ENCODE measurements at regions not wholly inside any gene's neighbourhood (a gene's known extent, or its start where the extent isn't known, plus 50 kb on each side); places are given as distances from the start of the nearest gene placed in this dataset.

DNA sequence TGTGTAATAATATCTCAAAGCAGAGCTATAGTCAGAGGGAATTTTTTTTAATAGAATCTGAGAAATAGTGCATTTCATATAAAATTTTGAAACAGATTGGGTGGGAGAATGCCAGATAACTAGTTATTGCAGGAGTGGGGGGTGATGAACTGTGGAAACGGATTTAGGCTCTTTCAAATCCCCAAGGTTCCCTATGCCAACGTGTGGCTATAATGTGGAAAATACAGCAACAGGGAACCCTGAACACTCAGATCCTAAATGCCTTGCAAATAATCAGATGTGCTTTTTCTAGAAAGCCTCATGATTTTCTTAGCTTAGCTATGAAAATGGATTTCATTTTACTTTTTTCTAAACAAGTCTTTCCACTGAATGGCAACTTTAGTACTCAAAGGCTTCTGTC lies 180.5 kb upstream of the DMAC1 start:
- no peak for DNase-seq

DNA sequence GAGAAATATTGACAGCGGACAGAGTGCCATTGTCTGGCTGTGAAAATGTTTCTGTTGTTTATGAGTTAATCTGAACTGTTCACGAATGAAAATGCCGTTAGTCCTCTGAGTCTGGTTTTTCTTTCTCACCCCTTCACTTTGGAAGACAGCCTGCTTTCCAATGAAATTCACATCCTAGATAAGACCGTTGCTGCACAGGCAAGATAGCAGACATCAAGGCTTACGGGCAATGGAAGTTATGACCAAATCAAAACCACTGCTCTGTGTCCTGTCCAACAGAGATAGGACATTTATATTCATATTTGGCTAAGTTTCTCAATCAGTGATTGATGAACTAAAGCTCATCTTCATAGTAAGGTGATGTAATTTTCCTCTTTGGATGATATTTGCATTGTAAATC lies 180.0 kb upstream of the DMAC1 start:
- no peak for DNase-seq

- no peak for DNase-seq
These were observed 178.0 kb upstream of the DMAC1 start for GRCh38 chr9:7977586-7977985.

DNA sequence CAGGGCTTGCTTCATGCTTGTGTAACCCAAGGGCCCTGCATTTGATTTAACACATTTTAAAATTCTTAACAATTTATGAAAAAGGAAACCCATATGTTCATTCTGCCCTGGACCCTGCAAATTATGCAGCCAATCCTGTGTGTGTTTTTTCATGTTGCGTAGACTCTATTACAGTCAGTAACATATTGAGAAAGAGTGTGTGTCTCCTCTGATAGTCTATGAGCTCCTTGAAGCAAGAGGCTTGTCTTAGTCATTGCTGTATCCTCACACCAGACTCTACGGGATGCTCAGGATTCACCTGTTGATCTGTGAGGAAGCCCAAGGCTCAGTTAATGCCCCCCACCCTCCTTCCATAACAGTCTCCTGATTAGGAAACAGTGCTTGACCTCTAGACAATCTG lies 177.3 kb upstream of the DMAC1 start:
- DNase-seq = no peak

DNA sequence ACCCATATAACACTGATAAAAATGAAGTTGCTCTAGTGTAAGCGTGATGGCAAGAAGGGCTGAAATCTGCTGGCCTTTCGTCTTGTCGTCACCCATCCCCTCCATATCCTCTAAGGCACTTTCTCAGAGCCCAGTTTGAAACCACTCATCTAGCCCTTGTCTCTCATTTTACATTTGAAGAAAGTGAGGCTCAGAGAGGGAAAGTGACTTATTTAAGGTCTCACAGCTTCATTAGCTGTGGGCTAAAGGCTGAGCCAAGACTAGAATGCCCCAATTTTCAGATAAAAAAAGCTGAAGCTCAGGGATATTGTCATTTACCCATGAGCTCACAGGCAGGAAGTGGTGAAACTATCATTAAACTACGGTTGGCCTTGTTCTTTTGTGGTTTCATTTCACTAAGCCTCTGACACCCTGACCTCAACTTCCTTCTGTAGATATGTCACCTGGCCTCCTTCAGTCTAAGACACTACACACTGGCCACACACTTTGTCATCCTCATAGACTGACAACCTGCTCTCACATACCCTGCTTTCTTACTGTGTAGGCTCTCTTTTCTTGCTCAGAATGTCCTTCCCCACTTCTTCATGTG lies 176.7 kb upstream of the DMAC1 start:
- peak; percentile 89 for DNase-seq

DNA sequence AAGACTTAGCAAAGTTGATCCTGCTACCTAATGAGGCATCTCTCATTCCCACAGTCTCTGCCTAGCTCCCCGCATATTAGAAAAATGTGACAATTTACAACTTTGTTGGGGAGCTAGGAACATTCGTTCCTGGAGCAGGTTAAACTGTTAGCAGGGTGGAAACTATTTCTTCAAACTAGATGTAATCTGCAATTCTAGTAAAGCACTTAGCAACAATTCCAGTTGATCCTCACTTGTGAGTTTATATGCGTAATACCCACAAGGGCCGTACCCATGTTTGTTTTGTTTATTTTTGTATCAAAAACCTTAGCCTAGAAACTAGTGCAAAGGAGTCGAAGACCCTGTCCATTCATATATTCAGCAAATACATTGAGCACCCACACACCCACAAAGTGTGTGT lies 175.8 kb upstream of the DMAC1 start:
- no peak for DNase-seq

GRCh38 chr9:7974335-7974960 lies 174.9 kb upstream of the DMAC1 start:
- DNase-seq = peak; percentile 19

- DNase-seq = no peak
These were observed 173.5 kb upstream of the DMAC1 start for GRCh38 chr9:7973123-7973522.

DNA sequence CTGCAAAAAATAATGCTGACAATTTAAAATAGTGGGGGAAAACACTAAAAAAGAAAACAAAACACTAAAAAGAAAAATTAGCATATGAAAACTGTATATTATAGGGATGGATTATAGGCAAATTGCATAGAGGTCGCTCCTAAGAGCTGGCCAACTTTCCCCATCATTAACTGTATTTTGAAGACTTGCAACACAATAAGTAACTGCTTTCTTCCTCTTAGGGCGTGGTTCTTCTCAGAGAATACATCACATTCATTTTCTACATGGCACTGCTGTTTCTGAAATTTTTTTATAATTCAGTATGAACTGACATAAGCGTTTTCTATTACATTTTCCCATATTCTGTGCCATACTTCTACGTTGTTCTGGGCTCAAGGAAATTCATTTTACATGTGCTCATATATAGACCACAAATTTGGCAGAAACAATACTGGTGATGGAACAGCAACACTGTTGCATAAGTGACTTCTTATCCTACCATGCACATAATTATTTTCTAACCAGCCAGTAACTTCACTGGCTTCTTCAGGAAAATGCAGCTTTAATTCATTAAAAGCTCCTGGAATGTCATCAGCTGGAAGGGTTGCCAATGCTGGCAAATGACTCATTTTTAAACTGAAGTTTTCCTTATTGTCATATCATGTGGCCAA lies 171.2 kb upstream of the DMAC1 start:
- DNase-seq = no peak

DNA sequence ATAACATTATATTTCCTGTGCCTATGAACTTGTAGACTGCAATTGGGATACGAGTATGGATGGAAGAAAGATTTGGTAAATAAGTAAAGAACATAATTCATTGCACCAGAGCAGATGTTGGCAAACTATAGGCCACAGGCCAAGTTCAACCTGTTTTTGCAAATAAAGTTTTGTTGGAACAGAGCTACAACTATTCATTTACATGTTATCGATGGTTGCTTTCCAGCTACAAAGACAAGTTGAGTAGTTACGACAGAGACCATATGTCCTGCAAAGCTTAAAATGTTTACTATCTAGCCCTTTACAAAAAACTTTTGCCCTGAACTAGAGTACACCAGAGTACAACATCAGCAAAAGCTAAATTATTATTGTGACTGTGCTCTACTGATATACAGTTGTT lies 169.1 kb upstream of the DMAC1 start:
- no peak for DNase-seq

DNA sequence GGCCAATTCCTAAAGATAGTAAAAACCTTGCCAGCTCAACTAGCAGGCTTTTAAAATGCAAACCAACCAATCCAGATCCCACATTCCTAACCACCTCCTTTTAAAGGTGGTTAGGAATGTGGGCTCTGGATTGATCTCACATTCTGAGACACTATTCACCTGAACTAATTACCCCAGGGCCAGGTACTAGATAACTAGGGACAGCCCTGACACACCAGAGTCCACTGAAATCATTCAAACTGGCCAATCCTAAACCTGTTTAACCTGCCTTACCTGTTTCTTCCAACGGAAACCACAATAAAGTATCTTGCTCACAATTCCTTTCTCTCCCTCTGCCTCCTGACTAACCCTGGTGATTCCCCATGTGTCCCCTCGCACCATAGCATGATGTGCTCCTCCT lies 168.3 kb upstream of the DMAC1 start:
- no peak for DNase-seq

DNA sequence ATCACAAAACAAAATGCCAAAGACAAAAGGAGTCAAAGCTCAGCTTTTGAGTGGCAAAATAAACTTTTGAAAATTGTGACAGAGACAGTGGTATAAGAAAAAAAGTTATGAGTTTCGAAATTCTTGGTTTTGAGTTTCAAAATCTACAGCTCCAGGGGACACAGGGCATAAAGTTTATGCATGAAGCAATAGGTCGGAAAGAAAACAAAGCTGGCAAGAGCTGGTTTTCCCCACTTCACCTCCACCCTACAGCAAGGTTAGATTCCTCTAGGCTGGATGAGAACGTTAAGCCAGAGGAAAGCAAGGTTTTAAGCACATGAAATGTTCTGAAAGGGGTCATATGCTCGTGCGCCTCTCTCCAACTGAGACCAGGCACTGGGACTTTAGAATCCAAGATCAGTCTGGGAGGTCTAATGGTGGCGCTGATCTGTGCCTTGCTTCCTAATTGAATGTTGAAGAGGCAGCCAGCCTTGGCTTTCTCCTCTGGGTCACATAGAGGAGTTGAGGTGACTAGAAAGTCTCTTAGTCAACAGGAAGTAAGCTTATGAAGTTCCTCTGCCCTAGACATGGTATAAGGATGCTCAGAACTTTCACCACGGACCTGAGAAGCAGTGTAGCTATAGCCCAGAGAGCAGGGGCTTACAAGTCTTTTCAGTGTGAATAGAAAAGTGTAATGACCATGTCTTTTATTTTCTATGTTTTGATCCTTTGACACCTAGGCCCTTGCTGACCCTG lies 167.7 kb upstream of the DMAC1 start:
- DNase-seq = no peak

DNA sequence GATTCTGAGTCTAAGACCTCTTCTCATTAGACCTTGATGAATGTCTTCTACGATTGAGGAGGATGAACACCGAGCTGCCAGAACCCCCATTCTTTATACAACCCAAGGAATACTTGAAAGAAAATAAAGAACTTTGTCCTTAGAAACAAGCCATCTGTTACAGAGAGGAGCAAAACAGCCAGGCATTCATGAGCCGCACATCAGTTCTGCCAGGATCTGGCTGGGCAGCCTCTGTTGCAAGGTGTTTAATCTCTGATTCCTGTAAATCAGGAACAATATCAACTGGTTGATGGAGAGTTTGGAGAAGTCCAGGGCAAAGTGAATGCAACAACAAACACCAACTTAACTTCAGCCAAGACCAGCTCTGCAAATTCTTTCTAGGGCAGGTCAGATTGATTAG lies 165.5 kb upstream of the DMAC1 start:
- DNase-seq = no peak

DNA sequence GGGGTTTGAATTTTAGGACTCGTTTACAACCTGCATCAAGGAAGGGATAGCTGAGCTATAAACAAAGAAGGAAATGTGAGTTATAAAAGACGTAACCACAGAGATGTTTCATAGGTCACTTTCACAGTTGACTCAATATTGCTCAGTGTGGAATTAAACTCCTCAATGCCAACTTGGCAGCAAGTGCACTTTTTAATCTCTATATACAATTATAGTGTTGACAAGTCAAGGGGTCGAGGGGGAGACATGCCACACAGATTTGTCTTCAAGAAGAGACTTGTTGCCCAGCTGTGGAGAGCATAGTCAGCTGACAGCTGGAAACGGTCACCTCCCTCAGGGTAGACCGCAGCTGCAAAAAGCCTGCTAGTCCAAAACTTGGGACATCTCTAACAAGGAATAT lies 163.4 kb upstream of the DMAC1 start:
- DNase-seq = no peak

DNA sequence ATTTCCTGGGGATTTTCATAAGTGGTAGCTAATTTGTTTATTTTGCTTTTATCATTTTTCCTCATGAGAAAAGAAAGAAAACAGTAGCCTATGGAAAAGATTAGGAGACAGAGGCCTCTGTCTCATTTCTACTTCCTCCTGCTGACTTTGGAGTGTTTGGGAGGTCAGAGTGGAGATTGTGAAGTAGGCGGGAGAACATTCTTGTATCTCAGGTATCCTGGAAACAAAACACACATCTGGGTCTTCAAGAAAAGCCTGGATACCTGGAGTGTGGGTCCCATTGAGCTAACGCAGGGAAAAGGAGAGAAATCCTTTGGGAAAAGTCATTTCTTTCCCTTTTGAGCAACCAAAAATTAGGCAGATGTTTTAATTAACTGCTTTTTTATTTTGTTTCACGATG lies 161.5 kb upstream of the DMAC1 start:
- DNase-seq = no peak

GRCh38 chr9:7960320-7961050 lies 160.9 kb upstream of the DMAC1 start:
- DNase-seq = no peak

GRCh38 chr9:7957803-7958202 lies 158.2 kb upstream of the DMAC1 start:
- no peak for DNase-seq

DNA sequence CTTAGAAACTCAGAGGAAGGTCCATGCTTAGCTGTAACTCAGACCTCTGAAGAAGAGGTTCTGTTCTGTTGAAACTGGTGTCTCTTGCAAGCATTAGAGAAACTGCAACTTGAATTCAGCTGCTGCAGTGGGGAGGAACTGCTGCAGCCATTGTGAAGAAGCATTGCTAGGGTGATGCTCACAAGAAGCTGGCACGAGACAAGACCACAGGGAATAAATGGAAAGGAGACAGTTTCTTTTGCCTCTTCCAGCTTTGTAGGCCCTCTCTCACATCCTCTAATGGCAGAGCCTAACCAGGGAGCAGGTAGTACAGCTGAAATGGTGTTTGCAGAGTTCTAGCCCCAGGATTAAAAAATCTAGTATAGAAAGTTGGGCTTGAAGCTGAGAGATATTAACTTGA lies 148.0 kb upstream of the DMAC1 start:
- no peak for DNase-seq

GRCh38 chr9:7946458-7946857 lies 146.9 kb upstream of the DMAC1 start:
- no peak for DNase-seq

- DNase-seq = no peak
These were observed 145.0 kb upstream of the DMAC1 start for GRCh38 chr9:7944572-7944971.

DNA sequence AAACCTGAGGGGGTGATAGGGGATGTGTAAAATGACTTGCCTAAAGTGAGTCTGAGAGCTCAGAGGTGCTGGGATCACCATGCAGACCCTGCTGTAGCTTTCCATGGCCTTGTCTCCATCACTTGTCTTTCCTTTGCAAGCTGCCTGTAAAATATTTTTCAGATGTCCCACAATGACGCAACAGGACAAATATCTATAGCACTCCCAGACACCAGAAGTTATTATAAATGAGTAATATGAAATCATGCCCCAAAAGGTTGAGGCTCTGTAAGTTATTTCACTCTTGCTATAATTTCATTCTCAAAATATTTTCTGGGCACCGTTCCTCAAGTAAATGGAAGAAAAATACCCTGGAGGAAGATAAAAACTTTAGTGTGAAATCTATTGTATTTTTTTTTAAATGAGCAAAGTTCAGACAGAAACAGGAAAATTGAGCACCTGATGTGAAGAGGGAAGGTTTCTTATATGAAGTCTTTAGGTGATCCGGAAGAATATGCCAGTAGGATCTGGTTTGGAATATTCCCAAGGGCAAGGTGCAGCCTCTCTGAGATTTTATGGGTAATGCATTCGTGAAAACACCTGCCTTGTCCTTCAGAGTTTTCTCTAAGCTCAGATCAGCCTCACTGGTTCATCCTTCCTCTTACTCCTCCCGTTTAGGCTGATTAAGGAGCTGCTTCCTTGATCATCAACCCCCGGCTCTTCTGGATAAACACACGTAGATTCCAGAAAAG lies 138.3 kb upstream of the DMAC1 start:
- DNase-seq = no peak

- no peak for DNase-seq
These were observed 137.4 kb upstream of the DMAC1 start for GRCh38 chr9:7936996-7937395.

DNA sequence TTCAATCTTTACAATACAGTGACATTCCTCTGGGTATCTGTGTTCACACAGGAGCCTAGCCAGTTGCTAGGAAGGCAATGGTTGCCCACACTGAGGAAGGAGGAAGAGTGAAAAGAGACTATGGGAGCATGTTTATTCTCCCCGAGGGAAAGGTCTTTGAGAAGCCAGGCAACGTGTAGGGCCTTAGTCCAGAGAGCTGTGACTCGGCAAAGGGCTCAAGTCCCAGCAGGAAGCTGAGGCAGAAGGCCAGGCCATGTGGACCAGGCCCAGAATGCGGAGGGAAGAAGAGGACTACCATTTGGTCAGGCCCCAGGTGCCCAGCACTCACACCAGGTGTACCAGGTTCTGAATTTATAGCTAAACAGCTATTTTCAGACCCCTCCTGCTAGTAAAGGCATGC lies 136.6 kb upstream of the DMAC1 start:
- no peak for DNase-seq

Data from CD4-positive, alpha-beta T cell treated with Interleukin-17A for 1 hour (primary cell).